IMR-90 (cell line): ENCODE measurements at regions not wholly inside any gene's neighbourhood (a gene's known extent, or its start where the extent isn't known, plus 50 kb on each side); places are given as distances from the start of the nearest gene placed in this dataset.

Source experiments
- ATAC-seq: fragments of 200-7000 bp; cut with Tn5 transposase; 2 replicates; pipeline ENCODE4 v1.9.1; 2020; ENCODE audit warnings: low read depth, mild to moderate bottlenecking, moderate library complexity
- BruUV-seq: library from RNA; stranded (reverse); fragments of 400-500 nt; replicated peaks from 2 replicates; lab custom pipeline; 2021; lab: Mats Ljungman, UMichigan
- CTCF ChIA-PET: fragments of 300-600 bp; formaldehyde crosslinking; extraction: SDS; loops from one replicate; lab custom pipeline; 2021; ENCODE audit warnings: antibody characterized with exemption; lab: Yijun Ruan, JAX
- POLR2A ChIA-PET: fragments of 300-600 bp; sonication (Branson Sonifier 250); formaldehyde crosslinking; loops from one replicate; lab custom pipeline; 2022; ENCODE audit warnings: antibody characterized with exemption; ENCODE audit not compliant: unreplicated experiment; lab: Charles Lee
- DNase-seq: peaks from one replicate; pipeline ENCODE4 v3.0.0; 2013
- H2AFZ ChIP-seq: replicated peaks from 2 replicates; pipeline ENCODE3; 2013; ENCODE audit warnings: low read length, mild to moderate bottlenecking; ENCODE audit not compliant: poor library complexity
- H2AK5ac ChIP-seq: 2 replicates; pipeline ENCODE4 v1.6.1; 2013; ENCODE audit warnings: low read depth, low read length, inconsistent platforms
- H2AK9ac ChIP-seq: replicated peaks from 2 replicates; pipeline ENCODE3; 2013; ENCODE audit warnings: mild to moderate bottlenecking, low read depth, low read length, moderate library complexity; ENCODE audit not compliant: poor library complexity
- H2BK120ac ChIP-seq: 2 replicates; pipeline ENCODE4 v1.6.1; 2013; ENCODE audit warnings: low read depth, low read length, inconsistent platforms
- H2BK15ac ChIP-seq: 3 replicates; pipeline ENCODE4 v1.6.1; 2013; ENCODE audit warnings: low read depth, low read length, inconsistent platforms
- H2BK20ac ChIP-seq: 2 replicates; pipeline ENCODE4 v1.6.1; 2013; ENCODE audit warnings: low read depth, mild to moderate bottlenecking, inconsistent platforms, low read length, moderate library complexity
- H2BK5ac ChIP-seq: 2 replicates; pipeline ENCODE4 v1.6.1; 2013; ENCODE audit warnings: mild to moderate bottlenecking, low read depth, low read length, inconsistent platforms; ENCODE audit not compliant: poor library complexity, severe bottlenecking
- H3K14ac ChIP-seq: replicated peaks from 2 replicates; pipeline ENCODE4 v1.6.1; 2013; ENCODE audit warnings: low read depth, low read length, inconsistent platforms
- H3K18ac ChIP-seq: 2 replicates; pipeline ENCODE4 v1.6.1; 2013; ENCODE audit warnings: low read depth, low read length, control low read depth
- H3K23ac ChIP-seq: 2 replicates; pipeline ENCODE4 v1.6.1; 2013; ENCODE audit warnings: low read depth, low read length, inconsistent platforms
- H3K27ac ChIP-seq: 2 replicates; pipeline ENCODE4 v1.5.1; 2013; ENCODE audit warnings: mild to moderate bottlenecking, control low read depth, low read length; ENCODE audit not compliant: insufficient read depth
- H3K27me3 ChIP-seq: 2 replicates; pipeline ENCODE4 v1.6.1; 2013; ENCODE audit warnings: low read length; ENCODE audit not compliant: control insufficient read depth, insufficient read depth
- H3K36me3 ChIP-seq: 2 replicates; pipeline ENCODE4 v1.6.1; 2013; ENCODE audit warnings: low read length, mixed read lengths; ENCODE audit not compliant: control insufficient read depth, insufficient read depth
- H3K4ac ChIP-seq: 2 replicates; pipeline ENCODE4 v1.6.1; 2013; ENCODE audit warnings: low read depth, low read length, inconsistent platforms
- H3K4me1 ChIP-seq: 2 replicates; pipeline ENCODE4 v1.6.1; 2013; ENCODE audit warnings: low read length, mixed read lengths; ENCODE audit not compliant: control insufficient read depth, insufficient read depth
- H3K4me2 ChIP-seq: 2 replicates; pipeline ENCODE4 v1.6.1; 2013; ENCODE audit warnings: low read depth, mild to moderate bottlenecking, control low read depth, low read length, moderate library complexity
- H3K4me3 ChIP-seq: 2 replicates; pipeline ENCODE4 v1.5.1; 2013; ENCODE audit warnings: low read depth, mild to moderate bottlenecking, control low read depth, low read length, moderate library complexity; ENCODE audit not compliant: insufficient read depth
- H3K56ac ChIP-seq: 2 replicates; pipeline ENCODE4 v1.6.1; 2013; ENCODE audit warnings: low read length, inconsistent platforms; ENCODE audit not compliant: insufficient read depth; ENCODE audit errors: extremely low read depth
- H3K79me1 ChIP-seq, 2 experiments: 2 replicates each; pipeline ENCODE4 v1.6.1; 2013; ENCODE audit warnings: low read length in 2 of 2, inconsistent platforms in 1 of 2, low read depth in 1 of 2
- H3K9ac ChIP-seq: 2 replicates; pipeline ENCODE4 v1.6.1; 2013; ENCODE audit warnings: low read depth, low read length, control low read depth
- H3K9me1 ChIP-seq: 2 replicates; pipeline ENCODE4 v1.6.1; 2013; ENCODE audit warnings: low read length, inconsistent platforms; ENCODE audit not compliant: insufficient read depth
- H3K9me3 ChIP-seq: 2 replicates; pipeline ENCODE4 v1.6.1; 2013; ENCODE audit warnings: low read length; ENCODE audit not compliant: control insufficient read depth, insufficient read depth
- H4K20me1 ChIP-seq: 2 replicates; pipeline ENCODE4 v1.6.1; 2013; ENCODE audit warnings: low read length, inconsistent platforms; ENCODE audit not compliant: insufficient read depth
- H4K5ac ChIP-seq: 2 replicates; pipeline ENCODE4 v1.6.1; 2013; ENCODE audit warnings: mild to moderate bottlenecking, low read depth, low read length, control low read depth
- H4K8ac ChIP-seq, 2 experiments: 2 replicates each; pipeline ENCODE4 v1.6.1; 2013; ENCODE audit warnings: low read depth in 2 of 2, low read length in 2 of 2, control low read depth in 1 of 2, inconsistent platforms in 1 of 2
- H4K91ac ChIP-seq: 2 replicates; pipeline ENCODE4 v1.6.1; 2013; ENCODE audit warnings: low read depth, low read length, inconsistent platforms; ENCODE audit not compliant: insufficient read depth
- MAFK ChIP-seq: IDR thresholded peaks from 2 replicates; pipeline ENCODE4 v1.6.1; 2012; ENCODE audit warnings: low read depth, low read length, improper control_type of control experiment
- POLR2A ChIP-seq: IDR thresholded peaks from 2 replicates; pipeline ENCODE4 v1.6.1; 2012; ENCODE audit warnings: mild to moderate bottlenecking, low read depth, low read length
- WGBS, 2 experiments: methylation state at CpG; one replicate each; pipeline versions ENCODE4 v1.1.5 to v1.1.7; 2013; ENCODE audit warnings: missing lambda C conversion rate in 2 of 2; ENCODE audit not compliant: insufficient read length in 1 of 2; ENCODE audit errors: extremely low coverage in 2 of 2; 5-methylcytosine and 5-hydroxymethylcytosine counted together
- dilution Hi-C: fragments of 300-500 bp; cut with HindIII; formaldehyde crosslinking; loops from one replicate; pipeline ENCODE4 v1.14.3; 2018; ENCODE audit warnings: low sequenced_read_pairs; ENCODE audit not compliant: unreplicated experiment
- in situ Hi-C: fragments of 300-500 bp; cut with MboI; formaldehyde crosslinking; loops from 3 replicates; pipeline ENCODE4 v1.14.3; 2019; ENCODE audit warnings: low sequenced_read_pairs, inconsistent platforms, mixed read lengths
- intact Hi-C: fragments of 100-400 bp; cut with micrococcal nuclease; formaldehyde crosslinking; loops from 2 replicates; pipeline ENCODE4 v1.10.0; 2022

DNA sequence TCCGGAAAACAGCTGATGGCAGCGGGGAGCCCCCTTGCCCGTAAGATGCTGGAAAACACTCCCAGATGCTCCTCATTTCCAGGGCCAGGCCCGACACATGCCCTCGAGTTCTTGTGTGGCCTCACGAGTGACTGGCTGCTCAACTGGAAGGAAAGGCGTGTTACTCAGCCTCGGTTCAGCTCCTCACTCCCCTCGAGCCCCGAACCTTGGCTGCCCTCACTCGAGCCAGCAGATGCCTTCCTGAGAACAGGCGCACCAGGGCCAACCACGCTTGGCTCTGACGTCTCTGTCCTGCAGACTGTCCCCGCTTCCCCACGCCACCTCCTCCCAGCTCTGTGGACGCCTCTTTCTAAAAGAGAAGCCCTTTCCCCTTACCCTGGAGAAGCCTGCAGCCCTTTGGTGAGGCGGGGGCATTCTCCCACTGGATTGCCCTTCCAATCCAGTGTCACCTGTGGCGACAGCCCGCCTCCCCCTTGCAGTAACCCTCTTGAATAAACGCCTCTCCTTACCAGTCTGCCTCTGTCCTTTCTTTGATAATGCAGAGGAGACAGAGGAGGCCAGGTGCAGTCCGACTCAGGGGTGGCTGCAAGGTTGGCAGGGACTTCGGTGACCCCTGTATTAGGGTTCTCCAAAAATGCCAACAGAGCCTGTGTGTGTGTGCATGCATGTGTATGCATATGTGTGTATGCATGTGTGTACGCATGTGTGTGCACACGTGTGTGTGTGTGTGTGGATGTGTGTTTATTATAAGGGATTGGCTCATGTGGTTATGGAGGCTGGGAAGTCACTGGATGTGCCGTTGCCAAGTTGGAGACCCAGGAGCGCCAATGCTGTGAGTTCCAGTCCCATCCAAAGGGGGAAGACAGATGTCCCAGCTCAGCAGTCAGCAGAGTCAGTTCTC is 166.3 kb downstream of the KIF26A start:
- H3K4me2 ChIP-seq, result no peak overlapping the region
- CTCF ChIA-PET, result no interaction called here
- no peak for ATAC-seq
- H3K36me3 ChIP-seq, result no peaks in the 10 kb centered on the region
- dilution Hi-C loops, result no loop called here
- no peak overlapping the region for H2BK15ac ChIP-seq
- no peak for DNase-seq
- no peak overlapping the region for H2BK20ac ChIP-seq
- no peaks in the 10 kb centered on the region for H3K79me1 ChIP-seq
- no peak overlapping the region for H3K4ac ChIP-seq
- H3K56ac ChIP-seq, result no peak overlapping the region
- intact Hi-C loops, result no loop called here
- POLR2A ChIA-PET, result no interaction called here
- no peak overlapping the region for H3K18ac ChIP-seq
- TF ChIP-seq MAFK (no peak), POLR2A (no peak)
- no peaks in the 10 kb centered on the region for H3K9me1 ChIP-seq
- H4K8ac ChIP-seq, result no peak overlapping the region
- no peak overlapping the region for H3K27ac ChIP-seq
- no peak overlapping the region for H2BK120ac ChIP-seq
- no TSS peak for BruUV-seq
- no peak overlapping the region for H3K23ac ChIP-seq
- no peaks in the 10 kb centered on the region for H4K20me1 ChIP-seq
- H3K4me3 ChIP-seq, result no peak overlapping the region
- H3K4me1 ChIP-seq, result no peaks in the 10 kb centered on the region
- H2AK9ac ChIP-seq, result no peak overlapping the region
- H3K9me3 ChIP-seq, result peaks cover 74% of the 10 kb centered on the region
- in situ Hi-C loops, result no loop called here
- H2AK5ac ChIP-seq, result no peak overlapping the region
- H3K9ac ChIP-seq, result no peak overlapping the region
- no peak overlapping the region for H4K91ac ChIP-seq
- no peak overlapping the region for H2BK5ac ChIP-seq
- no peaks in the 10 kb centered on the region for H3K27me3 ChIP-seq
- H3K14ac ChIP-seq, result no peak overlapping the region
- no peak overlapping the region for H4K5ac ChIP-seq
- WGBS, 2 experiments, result 48% methylated on average over 8 of the region's 27 CpGs; no CpG with 5 or more reads in 1 of the 2 experiments
- H2AFZ ChIP-seq, result no peak overlapping the region
